Suprapubic skin (tissue), 3 donors: ENCODE measurements at regions not wholly inside any gene's neighbourhood (a gene's known extent, or its start where the extent isn't known, plus 50 kb on each side); places are given as distances from the start of the nearest gene placed in this dataset.

Experiments
- EP300 ChIP-seq: sonication (generic); formaldehyde crosslinking; IDR thresholded peaks from one replicate; pipeline ENCODE4 v1.6.1; 2017; ENCODE audit warnings: antibody characterized with exemption
- POLR2A ChIP-seq, 2 donors: fragments of 450-650 bp; IDR thresholded peaks; one replicate each; pipeline ENCODE4 v1.6.1; 2017; ENCODE audit warnings: antibody characterized with exemption in 2 of 2, mild to moderate bottlenecking in 2 of 2, moderate library complexity in 2 of 2
- TF ChIP-seq, protein P1 (sequence below), 2 donors: fragments of 200-600 bp in 1 of 2; fragments of 450-650 bp in 1 of 2; sonication (generic) in 1 of 2; IDR thresholded peaks; one replicate each; pipeline ENCODE4 v1.5.1; 2016 to 2019; ENCODE audit warnings: antibody characterized with exemption in 2 of 2, mild to moderate bottlenecking in 1 of 2, moderate library complexity in 1 of 2

DNA sequence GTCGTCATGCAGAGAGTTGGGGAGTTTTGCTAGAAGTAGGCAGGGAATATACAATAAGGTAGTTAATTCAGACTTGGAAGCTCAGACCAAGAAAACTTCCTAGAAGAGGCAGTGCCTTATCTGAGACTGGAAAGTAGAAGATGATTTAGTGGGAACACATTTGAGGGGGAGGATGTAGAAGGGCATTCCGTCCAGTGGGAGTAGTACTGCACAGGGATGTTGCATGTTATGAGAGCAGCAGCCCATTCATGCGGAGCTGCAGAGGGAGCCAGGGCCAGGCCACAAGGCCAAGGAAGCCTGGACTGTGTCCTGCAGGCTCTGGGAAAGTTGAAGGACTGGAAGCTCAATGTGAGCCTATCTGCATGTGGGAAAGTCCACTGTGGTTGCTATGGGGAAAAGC is 344.5 kb upstream of the EEF2KMT start:
- TF ChIP-seq POLR2A (IDR thresholded peaks at IDR 0.05) (no peak), EP300 (no peak)
- TF ChIP-seq, protein P1, sequence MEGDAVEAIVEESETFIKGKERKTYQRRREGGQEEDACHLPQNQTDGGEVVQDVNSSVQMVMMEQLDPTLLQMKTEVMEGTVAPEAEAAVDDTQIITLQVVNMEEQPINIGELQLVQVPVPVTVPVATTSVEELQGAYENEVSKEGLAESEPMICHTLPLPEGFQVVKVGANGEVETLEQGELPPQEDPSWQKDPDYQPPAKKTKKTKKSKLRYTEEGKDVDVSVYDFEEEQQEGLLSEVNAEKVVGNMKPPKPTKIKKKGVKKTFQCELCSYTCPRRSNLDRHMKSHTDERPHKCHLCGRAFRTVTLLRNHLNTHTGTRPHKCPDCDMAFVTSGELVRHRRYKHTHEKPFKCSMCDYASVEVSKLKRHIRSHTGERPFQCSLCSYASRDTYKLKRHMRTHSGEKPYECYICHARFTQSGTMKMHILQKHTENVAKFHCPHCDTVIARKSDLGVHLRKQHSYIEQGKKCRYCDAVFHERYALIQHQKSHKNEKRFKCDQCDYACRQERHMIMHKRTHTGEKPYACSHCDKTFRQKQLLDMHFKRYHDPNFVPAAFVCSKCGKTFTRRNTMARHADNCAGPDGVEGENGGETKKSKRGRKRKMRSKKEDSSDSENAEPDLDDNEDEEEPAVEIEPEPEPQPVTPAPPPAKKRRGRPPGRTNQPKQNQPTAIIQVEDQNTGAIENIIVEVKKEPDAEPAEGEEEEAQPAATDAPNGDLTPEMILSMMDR (IDR thresholded peaks at IDR 0.05): no peak
